ENCODE measurements at regions not wholly inside any gene's neighbourhood (a gene's known extent, or its start where the extent isn't known, plus 50 kb on each side); places are given as distances from the start of the nearest gene placed in this dataset.

- TF ChIP-seq CTCF (IDR thresholded peaks at IDR 0.05) (no peak), EZH2 (IDR thresholded peaks at IDR 0.05) (no peak), EZH2phosphoT487 (IDR thresholded peaks at IDR 0.05) (no peak)
These were observed 147.3 kb downstream of the OMA1 start for GRCh38 chr1:58399176-58399575.

Data from neural progenitor cell (in vitro differentiated cells).